CD1c-positive myeloid dendritic cell (primary cell): ENCODE measurements at regions not wholly inside any gene's neighbourhood (a gene's known extent, or its start where the extent isn't known, plus 50 kb on each side); places are given as distances from the start of the nearest gene placed in this dataset.

Experiments used
- DNase-seq: peaks from one replicate; pipeline ENCODE4 v3.0.0-alpha.2; 2016; ENCODE audit errors: extremely low spot score

GRCh38 chr4:163868445-163868844 is 374.0 kb downstream of the TMA16 start:
- no peak for DNase-seq

DNA sequence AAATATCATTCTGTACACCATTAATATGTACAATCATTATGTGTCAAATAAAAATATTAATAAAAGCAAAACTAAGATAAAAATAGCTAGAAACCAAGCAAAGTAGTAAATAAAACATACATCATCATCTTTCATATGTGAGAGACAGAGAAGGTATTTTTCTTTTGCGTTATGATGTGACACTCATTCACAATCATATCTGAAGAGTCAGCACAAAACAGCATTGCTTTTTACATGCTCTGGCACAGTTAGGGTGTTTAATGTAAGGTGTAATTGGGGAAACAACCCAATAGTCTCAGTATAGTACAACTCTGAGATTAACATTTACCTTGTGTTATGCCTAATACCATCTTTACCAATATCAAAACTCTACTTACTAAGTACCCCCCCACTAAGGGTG is 376.6 kb downstream of the TMA16 start:
- no peak for DNase-seq

- no peak for DNase-seq
Measured at GRCh38 chr4:163875327-163875726, 380.8 kb downstream of the TMA16 start.

DNA sequence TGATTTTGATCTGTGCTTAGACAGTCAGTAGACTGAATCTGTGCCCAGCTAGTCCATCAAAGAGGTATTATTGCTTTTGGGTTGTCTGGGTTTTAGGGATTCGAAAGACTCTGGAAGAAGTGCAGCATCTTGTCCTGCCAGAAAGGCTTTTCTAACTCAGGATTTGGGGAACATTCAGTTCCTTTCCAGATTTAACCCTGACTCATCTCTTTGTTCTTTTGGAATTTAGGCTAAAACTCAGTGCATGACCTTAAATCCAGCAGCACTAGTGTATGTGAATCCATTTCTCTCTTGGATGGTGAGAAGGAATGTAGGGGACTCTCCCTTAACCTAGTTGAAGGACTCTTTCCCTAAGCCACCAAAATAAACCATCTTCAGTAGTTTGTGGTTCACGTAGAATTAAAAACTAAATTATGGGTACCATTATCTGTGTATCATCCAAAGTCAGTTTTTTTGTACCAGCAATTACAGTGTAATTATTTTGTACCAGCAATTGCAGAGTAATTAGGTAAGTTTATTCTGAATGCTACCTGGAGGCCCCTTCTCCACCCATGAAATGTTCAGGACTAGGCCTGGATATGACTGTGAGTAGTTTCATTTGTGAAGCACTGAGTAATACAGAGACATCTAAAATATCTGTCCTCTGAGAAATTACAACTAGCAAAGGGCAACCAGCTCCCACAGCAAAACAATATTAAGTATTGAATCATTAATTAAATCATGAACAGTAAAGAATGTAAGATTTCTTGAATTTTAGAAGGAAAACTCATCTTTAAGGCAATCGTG is 384.0 kb downstream of the TMA16 start:
- DNase-seq = no peak

DNA sequence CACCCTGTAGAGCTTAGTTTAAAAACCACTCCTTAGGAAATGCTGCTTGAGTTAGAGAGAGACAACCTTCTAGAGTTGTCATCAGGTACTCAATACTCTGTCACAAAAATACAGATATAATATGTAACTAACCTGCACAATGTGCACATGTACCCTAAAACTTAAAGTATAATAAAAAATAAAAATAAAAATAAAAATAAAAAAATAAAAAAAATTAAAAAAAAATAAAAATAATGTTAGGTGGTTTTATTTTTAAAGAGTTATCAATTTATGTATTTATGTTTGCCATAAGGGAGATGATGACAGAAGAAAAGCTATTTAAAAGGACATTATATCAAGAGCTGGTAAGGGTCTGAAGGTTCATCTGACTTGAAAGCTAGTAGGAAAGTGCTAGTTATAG is 397.9 kb downstream of the TMA16 start:
- DNase-seq = no peak

DNA sequence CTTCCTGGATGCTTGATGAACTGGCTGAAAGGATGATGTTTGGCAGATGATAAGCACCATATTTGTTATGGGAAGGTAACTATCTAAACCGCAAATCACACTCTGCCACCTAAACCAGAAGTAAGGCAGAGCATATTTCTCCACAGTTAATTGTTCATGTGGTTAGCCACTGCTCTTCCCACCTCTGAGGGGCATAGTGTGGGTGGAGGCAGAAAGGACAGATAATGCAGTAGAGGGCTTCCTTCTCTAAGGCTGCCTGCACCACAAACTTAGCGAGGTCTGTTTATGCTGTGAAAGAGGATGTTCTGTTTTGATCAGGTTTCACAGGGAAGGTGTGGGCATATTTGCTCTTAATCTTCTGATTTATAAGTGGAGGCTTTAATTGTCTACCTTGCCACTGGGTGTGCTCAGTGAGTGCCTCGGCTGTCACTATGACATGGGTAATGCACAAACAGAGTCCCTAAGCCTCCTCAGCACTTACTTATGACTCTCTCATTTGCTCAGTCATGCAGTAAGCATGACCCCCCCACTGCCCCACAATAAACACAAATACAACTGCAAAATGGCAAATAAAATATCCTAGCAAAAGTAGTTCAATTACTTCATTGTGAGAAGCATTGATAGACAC is 401.0 kb downstream of the TMA16 start:
- DNase-seq = no peak

GRCh38 chr4:163901319-163901718 is 406.8 kb downstream of the TMA16 start:
- DNase-seq = no peak

GRCh38 chr4:163902417-163902816 is 407.9 kb downstream of the TMA16 start:
- no peak for DNase-seq

GRCh38 chr4:163911891-163912290 is 417.4 kb downstream of the TMA16 start:
- DNase-seq = no peak

- no peak for DNase-seq
Measured at GRCh38 chr4:163913571-163913970, 419.1 kb downstream of the TMA16 start.

GRCh38 chr4:163915896-163916295 is 421.4 kb downstream of the TMA16 start:
- DNase-seq = no peak

GRCh38 chr4:163920426-163920825 is 425.9 kb downstream of the TMA16 start:
- no peak for DNase-seq

DNA sequence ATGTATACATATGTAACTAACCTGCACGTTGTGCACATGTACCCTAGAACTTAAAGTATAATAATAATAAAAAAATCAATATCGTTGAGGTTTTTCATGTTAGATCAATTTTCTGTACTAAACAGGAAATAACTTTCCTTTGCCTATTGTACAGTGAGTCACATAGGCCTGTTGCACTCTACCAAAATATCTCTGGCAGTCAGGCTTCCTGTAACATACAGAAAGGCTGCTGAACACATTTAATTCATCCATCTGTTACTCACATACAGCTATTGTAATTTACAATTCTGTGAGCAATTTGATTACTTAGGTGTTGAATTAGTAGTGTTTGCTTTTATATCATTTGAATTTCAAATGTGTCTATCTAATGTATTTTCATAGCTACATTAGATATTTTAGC is 427.8 kb downstream of the TMA16 start:
- DNase-seq = no peak

DNA sequence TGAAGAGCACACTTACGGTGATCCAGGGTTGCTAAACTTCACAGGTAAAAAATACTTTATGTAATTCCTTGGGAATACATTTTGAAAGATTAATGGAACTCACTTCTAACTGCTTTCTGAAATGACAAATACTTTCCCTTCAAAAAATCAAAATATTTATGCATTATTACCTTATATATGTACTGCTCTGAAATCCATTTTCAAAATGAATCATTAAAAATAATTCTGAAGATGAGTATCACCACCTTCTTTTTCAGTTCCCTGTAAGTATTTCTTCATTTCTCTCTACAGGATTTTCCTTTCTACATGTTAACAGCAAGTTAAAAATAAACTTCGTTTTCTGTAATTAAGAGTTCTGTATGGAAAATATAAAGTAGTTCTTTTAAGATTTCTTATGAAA is 428.6 kb downstream of the TMA16 start:
- no peak for DNase-seq

- DNase-seq = no peak
Measured at GRCh38 chr4:163930086-163930485, 435.6 kb downstream of the TMA16 start.

DNA sequence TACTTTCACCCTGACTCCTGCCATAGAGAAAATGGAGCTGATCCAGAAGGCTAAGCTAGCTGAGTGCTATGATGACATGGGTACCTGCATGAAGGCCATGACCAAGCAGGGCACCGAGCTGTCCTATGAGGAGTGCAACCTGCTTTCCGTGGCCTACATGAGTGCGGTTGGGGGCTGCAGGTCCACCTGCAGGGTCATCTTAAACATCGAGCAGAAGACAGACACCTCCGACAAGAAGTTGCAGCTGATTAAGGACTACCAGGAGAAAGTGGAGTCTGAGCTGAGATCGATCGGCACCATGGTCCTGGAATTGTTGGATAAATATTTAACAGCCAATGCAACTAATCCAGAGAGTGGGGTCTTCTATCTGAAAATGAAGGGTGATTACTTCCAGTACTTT is 438.0 kb downstream of the TMA16 start:
- no peak for DNase-seq

GRCh38 chr4:163939597-163939996 is 445.1 kb downstream of the TMA16 start:
- DNase-seq = no peak

GRCh38 chr4:163941221-163941905 is 446.9 kb downstream of the TMA16 start:
- no peak for DNase-seq

DNA sequence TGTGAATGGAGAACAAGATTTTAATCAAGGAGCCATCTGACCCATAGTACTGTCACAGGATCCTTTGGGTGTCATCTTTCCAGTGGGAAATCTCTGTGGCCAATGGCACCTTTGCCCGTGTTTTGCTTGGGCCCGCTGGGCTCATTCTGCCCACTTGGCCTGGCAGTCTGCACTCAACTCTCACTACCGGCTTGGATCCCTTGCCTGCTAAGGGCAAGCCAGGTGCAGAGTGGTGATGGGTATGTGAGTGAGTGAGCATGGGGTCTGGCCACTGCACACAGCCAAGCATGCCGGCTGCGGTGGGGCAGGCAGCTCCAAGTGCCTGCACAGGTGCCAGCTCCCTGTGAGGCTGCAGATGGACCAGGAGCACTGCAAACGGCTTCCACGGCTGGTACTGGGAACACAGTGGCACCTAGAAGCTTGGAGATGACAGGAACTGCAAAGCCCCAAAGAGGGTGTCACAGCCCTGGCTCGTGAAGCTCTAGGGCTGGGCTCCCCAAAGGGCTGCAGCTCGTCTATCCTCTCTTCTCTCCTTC is 454.5 kb downstream of the TMA16 start:
- DNase-seq = no peak

DNA sequence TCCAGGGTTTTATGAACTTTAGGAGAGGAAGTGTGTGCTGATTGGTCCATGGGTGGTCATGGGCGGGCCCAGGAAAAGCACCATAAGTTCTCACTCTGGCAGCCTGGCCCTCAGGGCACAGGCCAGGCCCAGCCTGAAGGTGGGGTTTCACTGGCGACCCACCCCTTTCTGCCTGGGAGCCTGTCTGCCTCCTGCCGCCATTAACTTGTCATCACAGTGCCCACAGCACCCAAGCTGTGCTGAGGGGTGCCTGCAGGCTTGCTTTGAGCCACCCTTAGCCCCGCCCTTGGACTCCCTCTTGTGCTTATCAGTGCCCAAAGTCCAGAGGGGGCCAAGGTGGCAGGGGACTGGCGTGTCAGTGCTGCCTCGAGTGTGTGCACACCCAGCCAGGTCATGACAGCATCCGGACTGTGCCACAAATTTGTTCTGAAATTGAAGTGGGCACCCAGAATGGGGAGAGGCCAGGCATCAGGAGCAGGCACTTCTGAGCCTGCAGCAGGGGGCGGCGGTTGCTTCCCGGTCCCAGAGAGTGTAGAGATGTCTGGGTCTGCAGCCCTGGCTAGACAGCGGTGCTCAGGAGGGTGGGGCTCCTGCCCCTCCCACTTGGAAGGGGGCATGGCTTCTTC is 455.6 kb downstream of the TMA16 start:
- no peak for DNase-seq

DNA sequence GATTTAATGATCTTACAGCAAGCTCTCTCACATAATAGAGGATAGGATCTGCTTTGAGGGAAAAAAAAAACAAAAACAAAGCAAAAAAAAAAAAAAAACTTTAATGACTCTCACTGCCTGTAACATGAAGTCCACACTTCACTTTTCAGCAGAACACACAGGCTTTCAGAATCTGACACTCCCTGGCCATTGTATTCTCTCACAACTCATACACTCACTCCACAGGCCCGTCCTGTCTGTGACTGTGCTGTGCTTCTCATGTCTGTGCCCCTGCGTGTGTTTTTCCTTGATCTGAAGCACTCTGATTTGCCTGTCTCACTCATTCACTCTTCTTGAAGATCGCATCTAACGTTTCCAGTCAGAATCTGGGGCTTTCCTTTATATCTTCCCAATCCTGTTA is 460.8 kb downstream of the TMA16 start:
- no peak for DNase-seq

DNA sequence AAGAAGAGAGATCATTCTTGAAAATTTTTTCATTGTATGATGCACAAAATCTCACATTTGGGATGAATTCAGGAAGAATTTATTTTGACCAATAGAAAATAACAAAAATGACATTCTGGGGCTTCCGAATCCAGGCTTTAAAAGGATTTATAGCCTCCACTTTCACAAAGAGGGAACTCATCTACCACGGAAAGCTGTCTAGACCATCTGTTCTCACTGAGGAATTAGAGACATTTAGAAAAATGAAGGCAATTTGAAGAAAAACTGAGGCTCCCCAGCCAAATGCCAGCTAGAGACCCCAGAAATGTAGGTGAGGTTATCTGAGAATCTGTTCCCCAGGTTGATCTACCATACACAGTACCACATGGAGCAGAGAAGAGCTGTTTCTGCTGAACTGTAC is 464.3 kb downstream of the TMA16 start:
- DNase-seq = no peak
